Endodermal cell (in vitro differentiated cells): ENCODE measurements at regions not wholly inside any gene's neighbourhood (a gene's known extent, or its start where the extent isn't known, plus 50 kb on each side); places are given as distances from the start of the nearest gene placed in this dataset.

ENCODE experiments used
- DNase-seq: peaks from one replicate; pipeline ENCODE4 v3.0.0-alpha.2; 2017
- H3K27ac ChIP-seq: 2 replicates; pipeline ENCODE4 v1.5.1; 2013; ENCODE audit warnings: mild to moderate bottlenecking, low read depth, low read length, moderate library complexity
- H3K27me3 ChIP-seq: 2 replicates; pipeline ENCODE4 v1.6.1; 2013; ENCODE audit warnings: mild to moderate bottlenecking, low read length, moderate library complexity; ENCODE audit not compliant: insufficient read depth, control insufficient read depth, poor library complexity, severe bottlenecking
- H3K36me3 ChIP-seq: 2 replicates; pipeline ENCODE4 v1.7.0; 2013; ENCODE audit warnings: mild to moderate bottlenecking, low read length, moderate library complexity; ENCODE audit not compliant: control insufficient read depth, insufficient read depth
- H3K4me1 ChIP-seq: one replicate; pipeline ENCODE4 v1.7.0; 2013; ENCODE audit warnings: low read length; ENCODE audit not compliant: control insufficient read depth, insufficient read depth
- H3K4me3 ChIP-seq: 2 replicates; pipeline ENCODE4 v1.5.1; 2013; ENCODE audit warnings: mild to moderate bottlenecking, low read length, moderate library complexity
- H3K9ac ChIP-seq: 2 replicates; pipeline ENCODE4 v1.6.1; 2013; ENCODE audit warnings: mild to moderate bottlenecking, low read length, moderate library complexity; ENCODE audit not compliant: poor library complexity, severe bottlenecking; ENCODE audit errors: extremely low read depth
- H3K9me3 ChIP-seq: 2 replicates; pipeline ENCODE4 v1.6.1; 2013; ENCODE audit warnings: mild to moderate bottlenecking, low read length, moderate library complexity; ENCODE audit not compliant: control insufficient read depth
- H3K27ac Mint-ChIP-seq: 2 replicates; pipeline ENCODE4 v1.8.0; 2020; ENCODE audit warnings: mixed read lengths
- H3K27me3 Mint-ChIP-seq: 2 replicates; pipeline ENCODE4 v1.8.0; 2021; ENCODE audit warnings: mild to moderate bottlenecking, mixed read lengths; ENCODE audit not compliant: insufficient read depth
- H3K36me3 Mint-ChIP-seq: 2 replicates; pipeline ENCODE4 v1.8.0; 2020; ENCODE audit warnings: low read depth, mixed read lengths
- H3K4me1 Mint-ChIP-seq: 2 replicates; pipeline ENCODE4 v1.8.0; 2020; ENCODE audit warnings: mixed read lengths
- H3K4me3 Mint-ChIP-seq: 2 replicates; pipeline ENCODE4 v1.8.0; 2020; ENCODE audit warnings: mild to moderate bottlenecking, moderate library complexity, mixed read lengths
- H3K9me3 Mint-ChIP-seq: 2 replicates; pipeline ENCODE4 v1.8.0; 2020; ENCODE audit warnings: mild to moderate bottlenecking, mixed read lengths
- WGBS, 2 experiments: methylation state at CpG; one replicate each; pipeline versions ENCODE4 v1.1.5 to v1.1.7; 2013; ENCODE audit warnings: missing lambda C conversion rate in 2 of 2, mixed read lengths in 1 of 2; ENCODE audit not compliant: insufficient coverage in 1 of 2, insufficient read length in 1 of 2; 5-methylcytosine and 5-hydroxymethylcytosine counted together
- TF ChIP-seq, protein P1 (sequence below): fragments of 200-600 bp; sonication (generic); conservative IDR thresholded peaks from 2 replicates; pipeline ENCODE4 v1.5.0; 2021; ENCODE audit warnings: antibody characterized with exemption, mild to moderate bottlenecking

DNA sequence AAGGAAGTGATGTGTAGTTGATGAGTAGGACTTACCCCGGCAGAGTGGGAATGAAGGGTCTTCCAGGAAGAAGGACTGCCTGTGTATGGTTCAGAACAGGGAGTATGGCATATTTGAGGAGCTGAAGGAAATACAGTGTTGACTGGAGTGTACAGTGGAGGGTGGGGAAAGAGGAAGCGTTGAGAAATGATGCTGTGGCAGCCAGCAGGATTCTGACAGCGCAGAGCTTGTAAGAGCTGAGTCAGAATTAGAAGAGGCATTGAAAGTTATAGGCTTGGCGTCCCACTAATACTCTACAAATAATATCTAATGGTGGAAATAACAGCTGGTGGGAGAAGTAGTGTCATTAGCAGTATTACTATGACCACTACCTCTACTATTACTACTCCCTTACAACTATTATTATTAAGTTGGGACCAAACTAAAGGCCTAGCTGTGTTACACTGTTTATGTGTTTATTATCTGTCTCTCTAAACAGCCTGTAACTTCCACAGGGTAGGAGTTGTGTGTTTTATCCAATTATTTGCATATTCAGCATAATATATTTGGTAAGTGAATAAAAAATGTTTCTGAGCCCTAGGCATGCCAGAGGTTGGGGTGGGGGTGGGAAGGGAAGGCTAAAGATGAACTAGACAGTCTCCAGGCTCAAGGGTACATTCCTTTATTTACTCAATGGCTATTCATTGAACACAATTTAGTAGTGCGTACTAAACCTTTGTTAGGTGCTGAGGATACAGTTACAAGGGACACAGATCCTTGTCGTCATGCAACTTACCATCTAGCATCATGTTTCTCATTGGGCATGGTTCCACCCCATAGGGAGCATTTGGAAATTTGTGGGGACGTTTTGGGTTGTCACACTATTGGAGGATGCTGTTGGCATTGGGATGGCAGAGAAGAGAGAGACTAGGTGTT, 428.8 kb upstream of the ONECUT1 start:
- TF ChIP-seq, protein P1, sequence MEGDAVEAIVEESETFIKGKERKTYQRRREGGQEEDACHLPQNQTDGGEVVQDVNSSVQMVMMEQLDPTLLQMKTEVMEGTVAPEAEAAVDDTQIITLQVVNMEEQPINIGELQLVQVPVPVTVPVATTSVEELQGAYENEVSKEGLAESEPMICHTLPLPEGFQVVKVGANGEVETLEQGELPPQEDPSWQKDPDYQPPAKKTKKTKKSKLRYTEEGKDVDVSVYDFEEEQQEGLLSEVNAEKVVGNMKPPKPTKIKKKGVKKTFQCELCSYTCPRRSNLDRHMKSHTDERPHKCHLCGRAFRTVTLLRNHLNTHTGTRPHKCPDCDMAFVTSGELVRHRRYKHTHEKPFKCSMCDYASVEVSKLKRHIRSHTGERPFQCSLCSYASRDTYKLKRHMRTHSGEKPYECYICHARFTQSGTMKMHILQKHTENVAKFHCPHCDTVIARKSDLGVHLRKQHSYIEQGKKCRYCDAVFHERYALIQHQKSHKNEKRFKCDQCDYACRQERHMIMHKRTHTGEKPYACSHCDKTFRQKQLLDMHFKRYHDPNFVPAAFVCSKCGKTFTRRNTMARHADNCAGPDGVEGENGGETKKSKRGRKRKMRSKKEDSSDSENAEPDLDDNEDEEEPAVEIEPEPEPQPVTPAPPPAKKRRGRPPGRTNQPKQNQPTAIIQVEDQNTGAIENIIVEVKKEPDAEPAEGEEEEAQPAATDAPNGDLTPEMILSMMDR, result no peak
- no peak overlapping the region for H3K27ac ChIP-seq
- Mint-ChIP-seq H3K4me3 (no peak overlapping the region), H3K9me3 (no peaks in the 10 kb centered on the region), H3K36me3 (no peaks in the 10 kb centered on the region), H3K27ac (no peak overlapping the region), H3K4me1 (peaks cover 9% of the 10 kb centered on the region), H3K27me3 (no peaks in the 10 kb centered on the region)
- no peak overlapping the region for H3K4me3 ChIP-seq
- H3K36me3 ChIP-seq, result no peaks in the 10 kb centered on the region
- 85 to 90% methylated on average over 5 to 6 of the region's 7 CpGs for WGBS, 2 experiments
- peaks cover 8% of the 10 kb centered on the region for H3K9me3 ChIP-seq
- H3K9ac ChIP-seq, result no peak overlapping the region
- H3K4me1 ChIP-seq, result no peaks in the 10 kb centered on the region
- H3K27me3 ChIP-seq, result no peaks in the 10 kb centered on the region
- no peak for DNase-seq

DNA sequence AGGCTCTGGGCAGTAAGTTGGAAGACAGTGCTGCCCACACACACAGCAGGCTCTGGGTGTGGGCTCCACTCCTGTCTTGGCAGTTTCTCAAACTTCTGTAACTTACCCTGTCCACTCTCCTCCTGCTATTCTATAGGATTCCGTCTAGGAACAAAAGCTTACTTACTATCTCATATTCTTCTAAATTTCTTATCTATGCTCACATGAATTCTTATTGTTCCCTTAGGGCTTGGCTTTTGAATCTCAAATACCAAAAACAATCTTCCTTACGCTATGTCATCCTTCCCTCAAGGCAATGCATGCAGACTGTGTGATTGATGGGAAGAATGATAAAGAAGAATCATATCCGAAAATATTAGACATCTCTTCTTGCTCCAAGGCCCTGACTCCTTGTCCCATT, 425.9 kb upstream of the ONECUT1 start:
- DNase-seq, result no peak
- H3K27me3 Mint-ChIP-seq, result no peaks in the 10 kb centered on the region
- no peak overlapping the region for H3K9ac ChIP-seq
- no peaks in the 10 kb centered on the region for H3K9me3 Mint-ChIP-seq
- H3K4me3 ChIP-seq, result no peak overlapping the region
- no peaks in the 10 kb centered on the region for H3K9me3 ChIP-seq
- H3K4me1 Mint-ChIP-seq, result no peaks in the 10 kb centered on the region
- no peak overlapping the region for H3K27ac ChIP-seq
- H3K4me3 Mint-ChIP-seq, result no peak overlapping the region
- 96 to 100% methylated on average over 1 to 3 of the region's 3 CpGs for WGBS, 2 experiments
- no peak overlapping the region for H3K27ac Mint-ChIP-seq
- TF ChIP-seq, protein P1, result no peak
- H3K36me3 Mint-ChIP-seq, result no peaks in the 10 kb centered on the region
- H3K36me3 ChIP-seq, result no peaks in the 10 kb centered on the region
- no peaks in the 10 kb centered on the region for H3K27me3 ChIP-seq
- H3K4me1 ChIP-seq, result no peaks in the 10 kb centered on the region

DNA sequence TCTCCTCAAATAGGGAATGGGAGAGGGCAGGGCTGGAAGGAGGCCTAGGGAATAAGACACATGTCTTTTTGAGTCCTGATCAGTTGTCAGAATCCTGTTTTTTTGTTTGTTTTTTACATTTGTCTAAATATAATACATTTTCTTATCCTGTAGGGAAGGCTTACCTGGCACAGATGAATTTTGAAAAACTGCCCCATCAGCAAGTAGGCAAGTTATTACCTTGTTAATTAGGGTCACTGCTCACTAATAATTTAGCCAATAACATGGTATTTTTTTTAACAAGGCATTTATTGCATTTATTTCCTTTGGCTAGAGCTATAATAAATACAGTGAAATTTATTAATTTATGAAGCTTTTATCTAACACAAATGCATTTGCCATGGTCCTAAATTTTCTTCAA, 423.2 kb upstream of the ONECUT1 start:
- H3K4me1 ChIP-seq, result no peaks in the 10 kb centered on the region
- Mint-ChIP-seq H3K4me3 (no peak overlapping the region), H3K27me3 (no peaks in the 10 kb centered on the region), H3K36me3 (no peaks in the 10 kb centered on the region), H3K4me1 (peaks cover 14% of the 10 kb centered on the region), H3K27ac (no peak overlapping the region), H3K9me3 (no peaks in the 10 kb centered on the region)
- no peak for DNase-seq
- no peaks in the 10 kb centered on the region for H3K27me3 ChIP-seq
- no peak overlapping the region for H3K4me3 ChIP-seq
- H3K36me3 ChIP-seq, result no peaks in the 10 kb centered on the region
- no peak overlapping the region for H3K9ac ChIP-seq
- TF ChIP-seq, protein P1, result no peak
- no peak overlapping the region for H3K27ac ChIP-seq
- H3K9me3 ChIP-seq, result no peaks in the 10 kb centered on the region
